DOHH2 (cell line): ENCODE measurements at regions not wholly inside any gene's neighbourhood (a gene's known extent, or its start where the extent isn't known, plus 50 kb on each side); places are given as distances from the start of the nearest gene placed in this dataset.

Experiments
- EZH2phosphoT487 ChIP-seq: fragments of 200-600 bp; sonication (generic); IDR thresholded peaks from 2 replicates; pipeline ENCODE4 v1.6.1; 2017; ENCODE audit warnings: borderline replicate concordance, mild to moderate bottlenecking, antibody characterized with exemption, low read length, moderate library complexity, mixed read lengths
- TF ChIP-seq, protein P1 (sequence below): fragments of 200-600 bp; sonication (generic); IDR thresholded peaks from one replicate; pipeline ENCODE4 v1.5.1; 2014; ENCODE audit warnings: antibody characterized with exemption, mild to moderate bottlenecking, low read depth, low read length; ENCODE audit not compliant: poor library complexity, severe bottlenecking

- TF ChIP-seq, protein P1, sequence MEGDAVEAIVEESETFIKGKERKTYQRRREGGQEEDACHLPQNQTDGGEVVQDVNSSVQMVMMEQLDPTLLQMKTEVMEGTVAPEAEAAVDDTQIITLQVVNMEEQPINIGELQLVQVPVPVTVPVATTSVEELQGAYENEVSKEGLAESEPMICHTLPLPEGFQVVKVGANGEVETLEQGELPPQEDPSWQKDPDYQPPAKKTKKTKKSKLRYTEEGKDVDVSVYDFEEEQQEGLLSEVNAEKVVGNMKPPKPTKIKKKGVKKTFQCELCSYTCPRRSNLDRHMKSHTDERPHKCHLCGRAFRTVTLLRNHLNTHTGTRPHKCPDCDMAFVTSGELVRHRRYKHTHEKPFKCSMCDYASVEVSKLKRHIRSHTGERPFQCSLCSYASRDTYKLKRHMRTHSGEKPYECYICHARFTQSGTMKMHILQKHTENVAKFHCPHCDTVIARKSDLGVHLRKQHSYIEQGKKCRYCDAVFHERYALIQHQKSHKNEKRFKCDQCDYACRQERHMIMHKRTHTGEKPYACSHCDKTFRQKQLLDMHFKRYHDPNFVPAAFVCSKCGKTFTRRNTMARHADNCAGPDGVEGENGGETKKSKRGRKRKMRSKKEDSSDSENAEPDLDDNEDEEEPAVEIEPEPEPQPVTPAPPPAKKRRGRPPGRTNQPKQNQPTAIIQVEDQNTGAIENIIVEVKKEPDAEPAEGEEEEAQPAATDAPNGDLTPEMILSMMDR, result no peak
- no peak for TF ChIP-seq EZH2phosphoT487
Measured at GRCh38 chr3:34141841-34142337, 343.5 kb downstream of the PDCD6IP start.
